ENCODE measurements at regions not wholly inside any gene's neighbourhood (a gene's known extent, or its start where the extent isn't known, plus 50 kb on each side); places are given as distances from the start of the nearest gene placed in this dataset.

- no peak for ATAC-seq
- TF ChIP-seq GLIS3 (CRISPR knock-in tag; IDR thresholded peaks at IDR 0.05) (no peak), BACH2 (CRISPR knock-in tag; IDR thresholded peaks at IDR 0.05; ENCODE audit: borderline replicate concordance) (no peak), ISL1 (CRISPR knock-in tag; IDR thresholded peaks at IDR 0.05) (no peak), ESRRG (CRISPR knock-in tag; IDR thresholded peaks at IDR 0.05) (no peak), OSR1 (CRISPR knock-in tag; IDR thresholded peaks at IDR 0.05) (no peak), RARB (CRISPR knock-in tag; IDR thresholded peaks at IDR 0.05) (no peak), ZFP30 (CRISPR knock-in tag; IDR thresholded peaks at IDR 0.05) (no peak), ZFP3 (CRISPR knock-in tag; IDR thresholded peaks at IDR 0.05) (no peak), SNAI2 (CRISPR knock-in tag; IDR thresholded peaks at IDR 0.05) (no peak), PATZ1 (CRISPR knock-in tag; IDR thresholded peaks at IDR 0.05; ENCODE audit: borderline replicate concordance) (no peak), ZNF565 (CRISPR knock-in tag; conservative IDR thresholded peaks at IDR 0.05; ENCODE audit: low read depth) (no peak), ZNF70 (CRISPR knock-in tag; IDR thresholded peaks at IDR 0.05) (no peak), CSDC2 (CRISPR knock-in tag; IDR thresholded peaks at IDR 0.05) (no peak), ARNTL (CRISPR knock-in tag; IDR thresholded peaks at IDR 0.05; ENCODE audit: borderline replicate concordance, low read depth) (no peak), TSHZ2 (CRISPR knock-in tag; IDR thresholded peaks at IDR 0.05) (no peak)
Measured at GRCh38 chr4:30904588-30904987, 184.4 kb downstream of the PCDH7 start.

GRCh38 chr4:30912098-30912714 lies 192.0 kb downstream of the PCDH7 start:
- ATAC-seq = 0 out of 3 replicates have a peak, but pooled peaks have one; percentile 35
- no peak for TF ChIP-seq OSR1 (CRISPR knock-in tag; IDR thresholded peaks at IDR 0.05)
- TF ChIP-seq ESRRG (CRISPR knock-in tag; IDR thresholded peaks at IDR 0.05) = no peak
- no peak for TF ChIP-seq CREB5 (CRISPR knock-in tag; IDR thresholded peaks at IDR 0.05; ENCODE audit: low read depth)
- TF ChIP-seq GLIS3 (CRISPR knock-in tag; IDR thresholded peaks at IDR 0.05) = no peak
- no peak for TF ChIP-seq TCF4 (CRISPR knock-in tag; IDR thresholded peaks at IDR 0.05; ENCODE audit: borderline replicate concordance)
- TF ChIP-seq RARB (CRISPR knock-in tag; IDR thresholded peaks at IDR 0.05) = no peak
- TF ChIP-seq PATZ1 (CRISPR knock-in tag; IDR thresholded peaks at IDR 0.05; ENCODE audit: borderline replicate concordance) = no peak
- no peak for TF ChIP-seq CSDC2 (CRISPR knock-in tag; IDR thresholded peaks at IDR 0.05)
- TF ChIP-seq ZFP30 (CRISPR knock-in tag; IDR thresholded peaks at IDR 0.05) = no peak

- no peak for ATAC-seq
- TF ChIP-seq ZC3H10 (CRISPR knock-in tag; IDR thresholded peaks at IDR 0.05) = no peak
- TF ChIP-seq RARB (CRISPR knock-in tag; IDR thresholded peaks at IDR 0.05) = no peak
- TF ChIP-seq CREB5 (CRISPR knock-in tag; IDR thresholded peaks at IDR 0.05; ENCODE audit: low read depth) = no peak
- TF ChIP-seq ZNF70 (CRISPR knock-in tag; IDR thresholded peaks at IDR 0.05) = no peak
- no peak for TF ChIP-seq GLIS3 (CRISPR knock-in tag; IDR thresholded peaks at IDR 0.05)
- no peak for TF ChIP-seq ARNTL (CRISPR knock-in tag; IDR thresholded peaks at IDR 0.05; ENCODE audit: borderline replicate concordance, low read depth)
- TF ChIP-seq ZNF565 (CRISPR knock-in tag; conservative IDR thresholded peaks at IDR 0.05; ENCODE audit: low read depth) = no peak
- no peak for TF ChIP-seq TCF4 (CRISPR knock-in tag; IDR thresholded peaks at IDR 0.05; ENCODE audit: borderline replicate concordance)
- TF ChIP-seq ZFP3 (CRISPR knock-in tag; IDR thresholded peaks at IDR 0.05) = no peak
- no peak for TF ChIP-seq ESRRG (CRISPR knock-in tag; IDR thresholded peaks at IDR 0.05)
- no peak for TF ChIP-seq ZFP30 (CRISPR knock-in tag; IDR thresholded peaks at IDR 0.05)
- no peak for TF ChIP-seq PATZ1 (CRISPR knock-in tag; IDR thresholded peaks at IDR 0.05; ENCODE audit: borderline replicate concordance)
- no peak for TF ChIP-seq OSR1 (CRISPR knock-in tag; IDR thresholded peaks at IDR 0.05)
- no peak for TF ChIP-seq BACH2 (CRISPR knock-in tag; IDR thresholded peaks at IDR 0.05; ENCODE audit: borderline replicate concordance)
- no peak for TF ChIP-seq PPARA (CRISPR knock-in tag; IDR thresholded peaks at IDR 0.05; ENCODE audit: borderline replicate concordance)
- no peak for TF ChIP-seq SNAI2 (CRISPR knock-in tag; IDR thresholded peaks at IDR 0.05)
- no peak for TF ChIP-seq CSRNP3 (CRISPR knock-in tag; IDR thresholded peaks at IDR 0.05)
- TF ChIP-seq ISL1 (CRISPR knock-in tag; IDR thresholded peaks at IDR 0.05) = no peak
Measured at GRCh38 chr4:30916337-30917274, 196.4 kb downstream of the PCDH7 start.

All from SK-N-SH treated with all-trans-retinoic acid at 6 μM for 48 hours (cell line).